DND-41 (cell line): ENCODE measurements at regions not wholly inside any gene's neighbourhood (a gene's known extent, or its start where the extent isn't known, plus 50 kb on each side); places are given as distances from the start of the nearest gene placed in this dataset.

Source experiments
- EZH2 ChIP-seq: IDR thresholded peaks from 3 replicates; pipeline ENCODE4 v1.6.1; 2012; ENCODE audit warnings: borderline replicate concordance, low read depth, mild to moderate bottlenecking, moderate library complexity, low read length, inconsistent platforms; ENCODE audit not compliant: severe bottlenecking
- TF ChIP-seq, protein P1 (sequence below): IDR thresholded peaks from 2 replicates; pipeline ENCODE4 v1.5.1; 2012; ENCODE audit warnings: borderline replicate concordance, low read length, moderate library complexity, mild to moderate bottlenecking; ENCODE audit not compliant: poor library complexity, severe bottlenecking; ENCODE audit errors: extremely low read depth

DNA sequence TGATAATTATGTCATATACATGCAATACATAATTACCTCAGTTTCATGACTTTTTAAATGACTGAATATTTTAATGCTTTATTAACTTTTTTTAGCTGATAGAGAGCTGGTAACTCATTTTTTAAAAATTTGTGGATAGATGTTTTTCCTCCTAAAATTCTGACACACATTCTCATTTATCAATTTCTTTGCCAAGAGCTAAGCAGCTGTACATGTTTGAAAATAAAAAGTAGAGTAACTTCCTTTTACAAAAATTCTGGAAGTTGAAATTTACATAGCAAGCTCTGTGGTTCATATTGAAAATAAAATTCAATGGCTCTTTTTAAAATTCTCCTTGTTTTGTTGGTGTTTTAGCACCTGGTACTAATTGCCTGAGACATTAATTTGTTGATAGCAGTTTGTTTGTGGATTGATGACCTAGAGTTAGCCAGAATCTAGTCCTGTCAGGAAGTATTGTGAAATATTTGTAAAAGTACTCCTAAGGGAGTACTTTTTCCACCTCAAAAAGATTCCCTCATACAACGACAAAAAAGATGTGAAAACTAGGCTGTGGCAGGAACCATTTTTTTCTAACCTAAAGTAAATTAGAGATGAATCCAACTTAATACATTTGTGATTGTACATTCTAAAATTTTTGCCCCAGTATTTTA is 621.8 kb downstream of the BCKDHB start:
- no peak for TF ChIP-seq EZH2
- TF ChIP-seq, protein P1, sequence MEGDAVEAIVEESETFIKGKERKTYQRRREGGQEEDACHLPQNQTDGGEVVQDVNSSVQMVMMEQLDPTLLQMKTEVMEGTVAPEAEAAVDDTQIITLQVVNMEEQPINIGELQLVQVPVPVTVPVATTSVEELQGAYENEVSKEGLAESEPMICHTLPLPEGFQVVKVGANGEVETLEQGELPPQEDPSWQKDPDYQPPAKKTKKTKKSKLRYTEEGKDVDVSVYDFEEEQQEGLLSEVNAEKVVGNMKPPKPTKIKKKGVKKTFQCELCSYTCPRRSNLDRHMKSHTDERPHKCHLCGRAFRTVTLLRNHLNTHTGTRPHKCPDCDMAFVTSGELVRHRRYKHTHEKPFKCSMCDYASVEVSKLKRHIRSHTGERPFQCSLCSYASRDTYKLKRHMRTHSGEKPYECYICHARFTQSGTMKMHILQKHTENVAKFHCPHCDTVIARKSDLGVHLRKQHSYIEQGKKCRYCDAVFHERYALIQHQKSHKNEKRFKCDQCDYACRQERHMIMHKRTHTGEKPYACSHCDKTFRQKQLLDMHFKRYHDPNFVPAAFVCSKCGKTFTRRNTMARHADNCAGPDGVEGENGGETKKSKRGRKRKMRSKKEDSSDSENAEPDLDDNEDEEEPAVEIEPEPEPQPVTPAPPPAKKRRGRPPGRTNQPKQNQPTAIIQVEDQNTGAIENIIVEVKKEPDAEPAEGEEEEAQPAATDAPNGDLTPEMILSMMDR, result no peak
